ENCODE measurements at regions not wholly inside any gene's neighbourhood (a gene's known extent, or its start where the extent isn't known, plus 50 kb on each side); places are given as distances from the start of the nearest gene placed in this dataset.
"Not testable (repeated sequence)": the region's sequence is repeated elsewhere in the genome, so short reads cannot be mapped to it uniquely, and the experiment has no call there.

DNA sequence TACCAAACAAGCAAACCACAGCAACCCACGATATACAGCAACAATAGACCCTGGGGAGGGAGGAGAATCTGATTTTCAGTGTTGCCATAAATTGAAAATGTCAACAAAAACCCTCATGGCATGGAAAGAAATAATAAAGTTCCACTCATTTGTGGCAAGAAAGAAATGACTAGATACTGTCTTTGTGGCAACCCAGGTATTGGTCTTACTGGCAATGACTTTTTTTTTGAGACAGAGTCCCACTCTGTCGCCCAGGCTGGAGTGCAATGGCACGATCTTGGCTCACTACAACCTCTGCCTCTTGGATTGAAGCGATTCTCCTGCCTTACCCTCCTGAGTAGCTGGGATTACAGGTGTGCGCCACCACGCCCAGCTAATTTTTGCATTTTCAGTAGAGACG is 204.0 kb downstream of the NPIPA7 start:
- H3K4me3 ChIP-seq (ENCODE audit: low read depth in 1 of 2, low read length in 2 of 2); H3K4me1 ChIP-seq (ENCODE audit: control insufficient read depth in 2 of 2, insufficient read depth in 2 of 2, low read length in 1 of 2); H3K27ac ChIP-seq (ENCODE audit: low read depth in 2 of 2, low read length in 1 of 2); H3K36me3 ChIP-seq (ENCODE audit: control insufficient read depth in 2 of 2, insufficient read depth in 2 of 2, low read length in 1 of 2); H3K9me3 ChIP-seq (ENCODE audit: control insufficient read depth in 2 of 2, insufficient read depth in 1 of 2, low read depth in 1 of 2, low read length in 1 of 2); H3K27me3 ChIP-seq (ENCODE audit: control insufficient read depth in 1 of 2, insufficient read depth in 2 of 2, low read length in 2 of 2): not testable (repeated sequence)
- 83 to 89% methylated on average over 7 of the region's 7 CpGs for WGBS, 2 donors

DNA sequence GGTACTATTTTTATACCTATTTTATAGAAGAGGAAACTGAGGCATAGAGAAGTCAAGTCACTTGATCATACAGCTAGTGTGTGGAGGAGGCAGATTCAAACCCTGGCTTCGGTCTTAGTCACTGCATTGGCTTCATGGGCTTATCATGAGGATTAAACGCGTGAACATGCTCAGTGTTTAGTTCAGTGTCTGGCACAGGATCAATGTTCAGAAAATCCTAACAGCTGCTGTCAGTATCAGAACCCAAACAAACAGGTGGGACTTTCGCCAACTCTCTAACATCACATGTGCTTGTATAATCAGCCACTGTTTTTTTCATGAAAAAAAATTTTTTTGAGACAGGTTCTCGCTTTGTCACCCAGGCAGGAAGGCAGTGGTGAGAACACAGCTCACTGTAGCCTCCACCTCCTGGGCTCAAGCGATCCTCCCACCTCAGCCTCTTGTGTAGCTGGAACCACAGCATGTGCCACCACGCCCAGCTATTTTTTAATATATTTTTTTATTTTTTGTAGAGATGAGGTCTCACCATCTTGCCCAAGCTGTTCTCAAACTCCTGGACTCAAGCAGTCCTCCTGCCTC is 207.2 kb downstream of the NPIPA7 start:
- H3K4me1 ChIP-seq (ENCODE audit: control insufficient read depth in 2 of 2, insufficient read depth in 2 of 2, low read length in 1 of 2); H3K27ac ChIP-seq (ENCODE audit: low read depth in 2 of 2, low read length in 1 of 2); H3K4me3 ChIP-seq (ENCODE audit: low read depth in 1 of 2, low read length in 2 of 2); H3K27me3 ChIP-seq (ENCODE audit: control insufficient read depth in 1 of 2, insufficient read depth in 2 of 2, low read length in 2 of 2); H3K9me3 ChIP-seq (ENCODE audit: control insufficient read depth in 2 of 2, insufficient read depth in 1 of 2, low read depth in 1 of 2, low read length in 1 of 2); H3K36me3 ChIP-seq (ENCODE audit: control insufficient read depth in 2 of 2, insufficient read depth in 2 of 2, low read length in 1 of 2): not testable (repeated sequence)
- 62 to 64% methylated on average over 6 of the region's 7 CpGs for WGBS, 2 donors

DNA sequence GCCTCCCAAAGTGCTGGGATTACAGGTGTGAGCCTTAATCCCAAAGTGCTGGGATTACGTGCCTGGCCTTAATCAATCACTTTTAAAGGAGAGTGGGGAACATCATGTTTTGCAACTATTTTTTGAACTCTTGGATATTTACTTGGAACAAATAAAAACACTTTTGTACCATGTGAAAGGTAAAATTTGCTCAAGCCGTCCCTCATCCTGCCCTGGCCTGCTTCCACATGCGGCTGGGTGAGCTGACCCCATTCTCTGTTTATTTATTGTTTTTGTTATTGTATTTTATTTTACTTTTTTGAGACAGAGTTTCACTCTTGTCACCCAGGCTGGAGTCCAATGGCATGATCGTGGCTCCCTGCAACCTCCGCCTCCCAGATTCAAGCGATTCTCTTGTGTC is 208.0 kb downstream of the NPIPA7 start:
- H3K27ac ChIP-seq (ENCODE audit: low read depth in 2 of 2, low read length in 1 of 2); H3K4me1 ChIP-seq (ENCODE audit: control insufficient read depth in 2 of 2, insufficient read depth in 2 of 2, low read length in 1 of 2); H3K9me3 ChIP-seq (ENCODE audit: control insufficient read depth in 2 of 2, insufficient read depth in 1 of 2, low read depth in 1 of 2, low read length in 1 of 2); H3K27me3 ChIP-seq (ENCODE audit: control insufficient read depth in 1 of 2, insufficient read depth in 2 of 2, low read length in 2 of 2); H3K36me3 ChIP-seq (ENCODE audit: control insufficient read depth in 2 of 2, insufficient read depth in 2 of 2, low read length in 1 of 2); H3K4me3 ChIP-seq (ENCODE audit: low read depth in 1 of 2, low read length in 2 of 2): not testable (repeated sequence)
- WGBS, 2 donors = 83 to 84% methylated on average over 4 of the region's 6 CpGs

GRCh38 chr16:16588436-16588835 is 209.5 kb downstream of the NPIPA7 start:
- H3K36me3 ChIP-seq (ENCODE audit: control insufficient read depth in 2 of 2, insufficient read depth in 2 of 2, low read length in 1 of 2); H3K9me3 ChIP-seq (ENCODE audit: control insufficient read depth in 2 of 2, insufficient read depth in 1 of 2, low read depth in 1 of 2, low read length in 1 of 2); H3K4me3 ChIP-seq (ENCODE audit: low read depth in 1 of 2, low read length in 2 of 2); H3K27me3 ChIP-seq (ENCODE audit: control insufficient read depth in 1 of 2, insufficient read depth in 2 of 2, low read length in 2 of 2); H3K4me1 ChIP-seq (ENCODE audit: control insufficient read depth in 2 of 2, insufficient read depth in 2 of 2, low read length in 1 of 2); H3K27ac ChIP-seq (ENCODE audit: low read depth in 2 of 2, low read length in 1 of 2): not testable (repeated sequence)
- 88 to 89% methylated on average over 7 of the region's 7 CpGs for WGBS, 2 donors

GRCh38 chr16:16590654-16591318 is 211.8 kb downstream of the NPIPA7 start:
- H3K36me3 ChIP-seq (ENCODE audit: control insufficient read depth in 2 of 2, insufficient read depth in 2 of 2, low read length in 1 of 2); H3K4me3 ChIP-seq (ENCODE audit: low read depth in 1 of 2, low read length in 2 of 2); H3K27ac ChIP-seq (ENCODE audit: low read depth in 2 of 2, low read length in 1 of 2); H3K9me3 ChIP-seq (ENCODE audit: control insufficient read depth in 2 of 2, insufficient read depth in 1 of 2, low read depth in 1 of 2, low read length in 1 of 2); H3K4me1 ChIP-seq (ENCODE audit: control insufficient read depth in 2 of 2, insufficient read depth in 2 of 2, low read length in 1 of 2); H3K27me3 ChIP-seq (ENCODE audit: control insufficient read depth in 1 of 2, insufficient read depth in 2 of 2, low read length in 2 of 2): not testable (repeated sequence)
- 0 to 10% methylated on average over 1 to 2 of the region's 4 CpGs for WGBS, 2 donors

GRCh38 chr16:16593156-16593863 is 214.4 kb downstream of the NPIPA7 start:
- H3K4me1 ChIP-seq (ENCODE audit: control insufficient read depth in 2 of 2, insufficient read depth in 2 of 2, low read length in 1 of 2); H3K27me3 ChIP-seq (ENCODE audit: control insufficient read depth in 1 of 2, insufficient read depth in 2 of 2, low read length in 2 of 2); H3K4me3 ChIP-seq (ENCODE audit: low read depth in 1 of 2, low read length in 2 of 2); H3K36me3 ChIP-seq (ENCODE audit: control insufficient read depth in 2 of 2, insufficient read depth in 2 of 2, low read length in 1 of 2); H3K27ac ChIP-seq (ENCODE audit: low read depth in 2 of 2, low read length in 1 of 2); H3K9me3 ChIP-seq (ENCODE audit: control insufficient read depth in 2 of 2, insufficient read depth in 1 of 2, low read depth in 1 of 2, low read length in 1 of 2): not testable (repeated sequence)
- 9 to 17% methylated on average over 14 to 17 of the region's 19 CpGs for WGBS, 2 donors

GRCh38 chr16:16595029-16595718 is 216.2 kb downstream of the NPIPA7 start:
- not testable (repeated sequence) for H3K27ac ChIP-seq (ENCODE audit: low read depth in 2 of 2, low read length in 1 of 2); H3K9me3 ChIP-seq (ENCODE audit: control insufficient read depth in 2 of 2, insufficient read depth in 1 of 2, low read depth in 1 of 2, low read length in 1 of 2); H3K36me3 ChIP-seq (ENCODE audit: control insufficient read depth in 2 of 2, insufficient read depth in 2 of 2, low read length in 1 of 2); H3K27me3 ChIP-seq (ENCODE audit: control insufficient read depth in 1 of 2, insufficient read depth in 2 of 2, low read length in 2 of 2); H3K4me3 ChIP-seq (ENCODE audit: low read depth in 1 of 2, low read length in 2 of 2); H3K4me1 ChIP-seq (ENCODE audit: control insufficient read depth in 2 of 2, insufficient read depth in 2 of 2, low read length in 1 of 2)
- 20 to 42% methylated on average over 2 to 3 of the region's 10 CpGs for WGBS, 2 donors

GRCh38 chr16:16601239-16601638 is 222.3 kb downstream of the NPIPA7 start:
- not testable (repeated sequence) for H3K4me3 ChIP-seq (ENCODE audit: low read depth in 1 of 2, low read length in 2 of 2); H3K36me3 ChIP-seq (ENCODE audit: control insufficient read depth in 2 of 2, insufficient read depth in 2 of 2, low read length in 1 of 2); H3K27me3 ChIP-seq (ENCODE audit: control insufficient read depth in 1 of 2, insufficient read depth in 2 of 2, low read length in 2 of 2); H3K4me1 ChIP-seq (ENCODE audit: control insufficient read depth in 2 of 2, insufficient read depth in 2 of 2, low read length in 1 of 2); H3K9me3 ChIP-seq (ENCODE audit: control insufficient read depth in 2 of 2, insufficient read depth in 1 of 2, low read depth in 1 of 2, low read length in 1 of 2); H3K27ac ChIP-seq (ENCODE audit: low read depth in 2 of 2, low read length in 1 of 2)
- 67 to 70% methylated on average over 3 of the region's 4 CpGs for WGBS, 2 donors

GRCh38 chr16:16607401-16608082 is 228.6 kb downstream of the NPIPA7 start:
- not testable (repeated sequence) for H3K27ac ChIP-seq (ENCODE audit: low read depth in 2 of 2, low read length in 1 of 2); H3K4me1 ChIP-seq (ENCODE audit: control insufficient read depth in 2 of 2, insufficient read depth in 2 of 2, low read length in 1 of 2); H3K27me3 ChIP-seq (ENCODE audit: control insufficient read depth in 1 of 2, insufficient read depth in 2 of 2, low read length in 2 of 2); H3K36me3 ChIP-seq (ENCODE audit: control insufficient read depth in 2 of 2, insufficient read depth in 2 of 2, low read length in 1 of 2); H3K4me3 ChIP-seq (ENCODE audit: low read depth in 1 of 2, low read length in 2 of 2); H3K9me3 ChIP-seq (ENCODE audit: control insufficient read depth in 2 of 2, insufficient read depth in 1 of 2, low read depth in 1 of 2, low read length in 1 of 2)
- WGBS, 2 donors = 59% methylated on average over 4 of the region's 8 CpGs
